ENCODE measurements at regions not wholly inside any gene's neighbourhood (a gene's known extent, or its start where the extent isn't known, plus 50 kb on each side); places are given as distances from the start of the nearest gene placed in this dataset.

DNA sequence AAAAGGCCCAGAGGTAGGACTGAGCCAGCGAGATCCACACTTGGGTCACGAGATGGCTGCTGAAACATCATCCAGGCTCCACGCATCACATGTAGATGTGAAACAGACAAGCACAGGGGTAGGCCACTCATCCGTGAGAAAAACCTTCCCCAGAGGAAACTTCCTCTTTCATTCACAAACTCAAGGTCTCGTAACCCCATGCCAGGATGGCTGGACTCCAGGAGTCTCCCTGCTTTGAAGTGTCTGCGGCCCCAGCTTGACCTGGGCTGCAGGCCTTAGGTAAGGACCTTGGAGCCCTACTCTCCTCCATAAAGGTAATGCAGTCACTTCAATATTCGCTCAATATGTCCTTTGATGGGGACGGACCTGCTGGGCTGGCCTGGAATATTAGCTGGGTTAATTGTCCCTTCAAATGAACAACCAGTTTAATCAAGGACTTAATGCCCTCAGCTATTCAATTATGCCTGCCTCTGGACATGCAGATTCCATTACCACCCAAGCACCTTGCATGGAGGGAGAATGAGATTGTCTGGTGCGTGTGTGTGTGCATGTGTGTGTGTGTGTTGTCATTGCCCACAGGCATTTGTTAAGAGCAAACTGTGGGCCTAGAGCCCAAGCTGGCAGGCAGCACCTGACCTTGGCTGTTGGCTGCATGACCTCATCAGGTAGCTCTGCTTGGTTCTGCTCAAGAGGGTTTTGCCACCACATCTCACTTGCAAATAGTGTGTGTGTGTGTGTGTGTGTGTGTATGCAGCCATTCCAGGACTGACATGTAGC, 186.9 kb upstream of the TLE3 start:
- TF ChIP-seq YY1 (IDR thresholded peaks at IDR 0.05; ENCODE audit: insufficient read depth, insufficient read length) = no peak
- no peak for TF ChIP-seq ZNF274 (IDR thresholded peaks at IDR 0.05; ENCODE audit: low read depth, low read length)
- no peak for TF ChIP-seq SUZ12 (IDR thresholded peaks at IDR 0.05; ENCODE audit: extremely low read depth, insufficient read depth, insufficient read length)

All from NT2/D1 (cell line).